ENCODE measurements at regions not wholly inside any gene's neighbourhood (a gene's known extent, or its start where the extent isn't known, plus 50 kb on each side); places are given as distances from the start of the nearest gene placed in this dataset.

- H3K4me3 ChIP-seq: no peak overlapping the region
- H3K27ac ChIP-seq: no peak overlapping the region
- no peaks in the 10 kb centered on the region for H3K36me3 ChIP-seq
- no peaks in the 10 kb centered on the region for H3K9me3 ChIP-seq
- TF ChIP-seq CTCF (IDR thresholded peaks at IDR 0.05): no peak
- TF ChIP-seq POLR2A (IDR thresholded peaks at IDR 0.05): no peak
- no peak for DNase-seq
- no peaks in the 10 kb centered on the region for H3K27me3 ChIP-seq
- H3K4me1 ChIP-seq: no peaks in the 10 kb centered on the region
Measured at GRCh38 chr6:43880236-43881137, 110.5 kb downstream of the VEGFA start.

GRCh38 chr6:43879722-43880121, 109.7 kb downstream of the VEGFA start:
- Histone ChIP-seq H3K9me3 (no peaks in the 10 kb centered on the region), H3K27ac (no peak overlapping the region), H3K27me3 (no peaks in the 10 kb centered on the region), H3K4me3 (no peak overlapping the region), H3K36me3 (no peaks in the 10 kb centered on the region), H3K4me1 (no peaks in the 10 kb centered on the region)
- TF ChIP-seq POLR2A (IDR thresholded peaks at IDR 0.05) (no peak), CTCF (IDR thresholded peaks at IDR 0.05) (no peak)
- no peak for DNase-seq

GRCh38 chr6:43878823-43879495, 108.9 kb downstream of the VEGFA start:
- H3K27me3 ChIP-seq: no peaks in the 10 kb centered on the region
- no peak overlapping the region for H3K27ac ChIP-seq
- H3K4me3 ChIP-seq: no peak overlapping the region
- no peaks in the 10 kb centered on the region for H3K4me1 ChIP-seq
- no peak for TF ChIP-seq CTCF (IDR thresholded peaks at IDR 0.05)
- no peak for TF ChIP-seq POLR2A (IDR thresholded peaks at IDR 0.05)
- no peaks in the 10 kb centered on the region for H3K9me3 ChIP-seq
- H3K36me3 ChIP-seq: no peaks in the 10 kb centered on the region
- no peak for DNase-seq

GRCh38 chr6:43878127-43878634, 108.2 kb downstream of the VEGFA start:
- H3K27me3 ChIP-seq: no peaks in the 10 kb centered on the region
- H3K9me3 ChIP-seq: no peaks in the 10 kb centered on the region
- TF ChIP-seq CTCF (IDR thresholded peaks at IDR 0.05): no peak
- no peak for TF ChIP-seq POLR2A (IDR thresholded peaks at IDR 0.05)
- no peaks in the 10 kb centered on the region for H3K36me3 ChIP-seq
- H3K4me3 ChIP-seq: no peak overlapping the region
- no peak for DNase-seq
- H3K27ac ChIP-seq: no peak overlapping the region
- no peaks in the 10 kb centered on the region for H3K4me1 ChIP-seq

GRCh38 chr6:43877463-43878126, 107.6 kb downstream of the VEGFA start:
- Histone ChIP-seq H3K4me3 (no peak overlapping the region), H3K36me3 (no peaks in the 10 kb centered on the region), H3K27ac (no peak overlapping the region), H3K4me1 (no peaks in the 10 kb centered on the region), H3K9me3 (no peaks in the 10 kb centered on the region), H3K27me3 (no peaks in the 10 kb centered on the region)
- DNase-seq: no peak
- TF ChIP-seq CTCF (IDR thresholded peaks at IDR 0.05): no peak
- no peak for TF ChIP-seq POLR2A (IDR thresholded peaks at IDR 0.05)
